COLO829 (cell line): ENCODE measurements at regions not wholly inside any gene's neighbourhood (a gene's known extent, or its start where the extent isn't known, plus 50 kb on each side); places are given as distances from the start of the nearest gene placed in this dataset.
A peak's percentile ranks its signal among the peaks of the same experiment; 100 is the strongest.

Experiments used
- DNase-seq: peaks from one replicate; pipeline ENCODE4 v3.0.0; 2012; ENCODE audit warnings: low spot score

DNA sequence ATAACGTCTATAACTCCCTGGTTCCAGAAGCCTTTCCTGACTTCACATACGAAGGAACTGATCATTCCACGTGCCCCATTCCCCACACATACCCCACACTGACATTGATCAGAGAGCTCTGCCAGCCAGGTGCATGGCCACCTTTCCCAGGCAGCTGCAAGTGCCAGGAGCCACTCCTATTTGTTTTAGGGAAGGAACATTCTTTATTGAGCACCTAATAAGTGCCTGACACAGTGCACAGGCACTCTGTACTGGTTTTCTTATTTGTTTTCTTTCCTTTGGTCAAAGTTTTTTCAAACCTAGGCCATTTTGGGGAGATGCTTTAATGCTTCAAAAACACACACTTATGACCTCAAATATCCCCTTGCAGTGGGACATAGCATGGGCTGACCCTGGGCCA, 50.0 kb downstream of the PITPNM2 start:
- no peak for DNase-seq

DNA sequence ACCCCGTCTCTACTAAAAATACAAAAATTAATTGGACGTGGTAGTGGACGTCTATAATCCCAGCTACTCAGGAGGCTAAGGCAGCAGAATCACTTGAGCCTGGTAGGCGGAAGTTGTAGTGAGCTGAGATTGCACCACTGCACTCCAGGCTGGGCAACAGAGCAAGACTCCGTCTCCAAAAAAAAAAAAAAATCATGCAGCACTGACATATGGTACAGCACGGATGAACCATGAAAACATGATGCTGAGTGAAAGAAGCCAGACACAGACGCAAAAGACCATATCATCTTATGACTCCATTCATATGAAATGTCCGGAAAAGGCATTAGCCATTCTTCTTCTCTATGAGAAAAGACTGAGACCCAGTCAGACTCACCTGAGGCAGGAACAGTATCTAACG, 50.4 kb downstream of the PITPNM2 start:
- no peak for DNase-seq

DNA sequence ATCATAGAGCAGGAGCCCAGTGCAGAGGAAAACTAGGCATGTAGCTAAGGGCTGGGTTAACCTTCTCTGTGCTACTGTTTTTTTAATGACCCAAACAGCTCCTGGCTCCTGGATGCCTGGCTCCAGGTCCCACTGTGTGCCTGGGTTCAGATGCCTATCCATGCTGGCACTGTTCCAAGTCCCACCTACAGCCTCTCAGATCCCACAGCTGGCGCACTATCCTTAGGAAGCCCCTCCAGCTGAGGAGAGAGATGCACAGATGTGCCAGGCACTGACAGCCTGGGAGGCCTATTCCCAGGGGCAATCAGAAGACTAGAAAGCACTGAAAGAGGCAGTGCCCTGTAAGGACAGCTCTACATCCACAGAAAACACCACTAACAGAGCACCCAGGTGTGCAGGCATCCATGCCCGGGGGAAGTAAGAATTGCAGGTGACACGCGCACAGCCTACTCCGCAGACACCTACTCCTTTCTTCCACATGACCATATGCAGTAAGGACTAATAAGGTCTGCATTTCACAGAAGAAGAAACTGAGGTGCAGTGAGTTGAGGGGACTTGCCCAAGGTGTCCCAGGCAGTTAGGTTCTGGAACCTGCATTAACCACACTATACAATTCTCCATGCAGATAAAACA, 51.2 kb downstream of the PITPNM2 start:
- DNase-seq, result no peak

DNA sequence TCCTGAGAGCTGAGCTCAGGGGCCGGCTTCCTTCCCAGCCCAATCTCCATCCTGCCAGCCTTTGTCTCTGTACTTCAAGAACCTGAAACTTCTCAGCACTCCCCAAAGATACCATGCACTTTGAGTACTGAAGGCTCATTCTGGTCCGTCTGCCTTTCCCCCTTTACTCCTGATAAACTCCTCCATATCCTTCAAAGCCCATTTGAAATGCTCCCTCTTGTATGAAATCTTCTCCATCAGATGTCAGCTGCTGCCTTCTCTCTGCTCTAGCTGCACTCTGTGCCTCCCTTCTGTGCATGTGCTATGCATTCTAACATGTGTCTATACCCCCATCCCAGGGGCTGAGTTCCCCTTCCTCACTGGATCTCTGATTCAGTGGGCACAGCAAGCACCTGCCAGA, 52.1 kb downstream of the PITPNM2 start:
- no peak for DNase-seq

DNA sequence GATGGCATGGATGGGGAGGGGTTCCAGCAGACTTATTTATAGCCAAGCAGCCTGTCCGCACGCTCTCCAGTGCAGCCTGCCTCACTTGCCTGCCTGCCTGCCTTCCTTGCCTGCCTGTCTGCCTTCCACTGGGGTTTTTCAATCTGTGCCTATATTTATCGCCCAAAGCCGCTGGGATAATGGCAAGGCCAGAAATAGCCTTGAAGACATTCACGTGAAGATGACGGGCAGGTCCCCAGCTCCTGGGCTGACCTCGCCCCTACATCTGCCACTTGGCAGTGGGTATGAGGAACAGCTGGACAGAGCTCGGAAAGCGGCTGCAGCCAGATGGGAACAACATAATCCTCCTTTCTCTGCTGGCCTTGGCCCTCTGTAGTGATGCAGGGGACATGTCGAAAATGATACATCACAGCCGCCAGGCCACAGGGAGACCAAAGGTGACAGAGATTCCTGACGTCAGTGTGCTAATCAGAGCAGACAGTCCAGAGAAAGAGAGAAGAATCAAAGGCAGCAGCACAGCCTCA, 53.3 kb downstream of the PITPNM2 start:
- no peak for DNase-seq

DNA sequence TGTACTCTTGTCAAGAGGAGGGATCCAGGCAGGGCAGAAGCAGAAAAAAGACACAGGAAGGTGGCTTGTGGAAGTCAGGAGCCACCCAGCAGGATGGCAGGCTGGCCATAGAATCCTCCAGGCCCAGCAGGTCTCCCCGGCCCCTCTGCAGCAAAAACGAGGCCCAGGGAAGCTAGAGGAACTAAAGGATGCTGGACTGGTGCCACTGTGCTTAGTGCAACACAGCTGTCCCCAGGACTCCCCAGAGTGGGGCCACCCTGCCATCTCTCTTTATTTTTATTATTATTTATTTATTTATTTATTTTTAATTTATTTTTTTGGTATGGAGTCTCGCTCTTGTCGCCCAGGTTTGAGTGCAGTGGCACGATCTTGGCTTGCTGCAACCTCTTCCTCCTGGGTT, 54.1 kb downstream of the PITPNM2 start:
- no peak for DNase-seq

DNA sequence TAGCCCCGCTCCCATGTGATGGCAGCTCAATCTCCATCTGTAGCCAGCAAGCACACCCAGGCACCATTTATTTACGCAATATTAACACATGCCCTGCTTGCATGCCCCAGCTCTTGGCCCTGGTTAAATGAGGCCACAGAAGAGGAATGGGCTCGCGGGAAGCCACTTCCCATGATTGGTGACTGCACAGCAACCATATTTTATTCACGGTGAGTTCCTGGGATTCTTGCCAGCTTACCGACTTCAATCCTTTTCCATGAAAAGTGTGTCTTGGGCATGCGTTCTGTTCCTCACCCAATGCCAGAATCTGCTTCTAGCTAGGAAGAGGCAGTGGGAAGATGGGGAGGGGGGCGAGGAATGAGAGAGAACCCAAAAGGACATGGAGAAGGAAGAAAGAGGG, 54.7 kb downstream of the PITPNM2 start:
- no peak for DNase-seq

DNA sequence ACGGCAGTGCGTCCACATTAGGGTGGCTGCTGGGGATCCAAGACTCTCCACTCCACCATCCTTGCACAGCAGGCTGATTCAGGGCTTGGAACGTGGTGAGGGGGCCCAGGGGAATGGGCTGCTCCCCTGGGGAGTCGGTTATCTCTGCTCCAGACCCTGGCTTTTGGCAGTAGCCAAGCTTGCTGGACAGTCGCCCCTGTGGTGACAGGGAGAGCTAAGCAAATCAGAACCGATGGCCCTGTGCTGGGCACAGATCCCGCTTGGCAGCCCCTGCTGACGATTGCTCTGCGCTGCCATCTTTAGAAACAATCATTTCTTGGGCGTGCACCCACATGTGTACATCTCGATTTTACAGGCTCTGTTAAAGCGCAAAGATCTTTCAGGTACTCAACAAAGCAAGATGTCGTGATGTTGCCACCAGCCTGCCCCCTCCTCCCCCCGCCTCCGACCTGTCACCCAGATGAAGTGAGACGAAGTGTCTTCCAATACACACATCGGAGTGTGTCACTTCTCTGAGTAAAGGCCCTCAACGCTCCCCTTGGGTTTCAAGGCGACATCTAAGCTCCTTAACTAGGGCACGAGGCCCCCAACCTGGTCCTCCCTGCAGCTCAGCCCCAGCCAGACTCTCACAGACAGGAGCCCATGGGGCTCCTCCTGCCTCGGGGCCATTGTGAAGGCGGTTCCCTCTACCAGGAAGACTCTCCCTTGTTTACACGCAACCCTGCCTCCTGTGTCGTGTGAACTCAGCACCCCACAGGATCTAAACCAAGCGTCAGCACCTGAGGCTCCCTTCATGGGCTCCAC, 55.6 kb downstream of the PITPNM2 start:
- DNase-seq, result no peak

DNA sequence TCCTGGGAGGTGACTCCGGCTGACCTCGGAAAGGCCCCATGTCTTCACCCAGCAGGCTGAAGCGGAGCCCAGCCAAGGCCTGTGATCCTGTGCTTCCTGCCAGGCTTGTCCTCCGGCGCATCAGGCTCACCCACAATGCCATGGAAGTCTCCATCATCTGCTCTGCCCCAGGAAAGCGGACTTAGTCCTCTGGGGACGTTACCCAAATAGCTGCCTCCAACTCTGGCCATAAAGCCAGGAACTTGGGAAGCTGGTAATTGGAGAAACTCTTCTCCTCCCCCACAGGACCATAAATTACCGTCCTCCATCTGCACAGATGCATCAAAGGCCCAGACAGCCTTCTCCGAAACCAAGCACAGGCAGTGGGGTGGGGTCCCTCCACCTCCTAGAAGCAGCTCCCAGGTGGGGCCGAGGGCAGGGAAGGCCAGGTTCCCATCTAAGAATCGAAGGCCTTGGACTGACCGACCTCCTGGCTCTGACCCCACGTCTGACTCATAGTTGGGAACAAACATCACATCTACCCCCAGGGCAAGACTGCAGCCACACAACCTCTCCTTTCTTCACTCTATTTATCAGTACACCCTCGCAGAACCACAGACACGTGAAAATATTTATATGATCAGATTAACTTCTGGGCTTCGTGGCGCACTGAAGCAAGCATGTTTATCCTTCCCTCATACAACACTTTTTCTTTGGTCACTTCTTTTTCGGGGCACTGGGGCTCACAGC, 56.4 kb downstream of the PITPNM2 start:
- peak; percentile 97 for DNase-seq

DNA sequence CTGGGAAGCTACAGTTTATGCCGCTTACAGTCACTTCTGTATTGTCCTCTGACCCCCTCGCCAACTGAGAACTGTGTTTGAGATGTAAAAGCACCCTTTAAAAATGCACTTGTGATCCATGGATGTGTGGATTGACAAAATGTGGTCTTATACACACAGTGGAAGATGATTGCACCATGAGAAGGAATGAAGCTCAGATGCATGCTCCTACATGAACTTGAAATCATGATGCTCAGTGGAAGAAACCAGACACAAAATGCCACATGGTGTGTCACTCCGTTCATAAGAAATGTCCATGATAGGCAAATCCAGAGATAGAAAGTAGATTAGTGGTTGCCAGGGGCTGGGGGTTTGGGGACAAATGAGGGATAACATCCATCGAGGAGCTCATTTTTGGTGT, 58.0 kb downstream of the PITPNM2 start:
- no peak for DNase-seq

DNA sequence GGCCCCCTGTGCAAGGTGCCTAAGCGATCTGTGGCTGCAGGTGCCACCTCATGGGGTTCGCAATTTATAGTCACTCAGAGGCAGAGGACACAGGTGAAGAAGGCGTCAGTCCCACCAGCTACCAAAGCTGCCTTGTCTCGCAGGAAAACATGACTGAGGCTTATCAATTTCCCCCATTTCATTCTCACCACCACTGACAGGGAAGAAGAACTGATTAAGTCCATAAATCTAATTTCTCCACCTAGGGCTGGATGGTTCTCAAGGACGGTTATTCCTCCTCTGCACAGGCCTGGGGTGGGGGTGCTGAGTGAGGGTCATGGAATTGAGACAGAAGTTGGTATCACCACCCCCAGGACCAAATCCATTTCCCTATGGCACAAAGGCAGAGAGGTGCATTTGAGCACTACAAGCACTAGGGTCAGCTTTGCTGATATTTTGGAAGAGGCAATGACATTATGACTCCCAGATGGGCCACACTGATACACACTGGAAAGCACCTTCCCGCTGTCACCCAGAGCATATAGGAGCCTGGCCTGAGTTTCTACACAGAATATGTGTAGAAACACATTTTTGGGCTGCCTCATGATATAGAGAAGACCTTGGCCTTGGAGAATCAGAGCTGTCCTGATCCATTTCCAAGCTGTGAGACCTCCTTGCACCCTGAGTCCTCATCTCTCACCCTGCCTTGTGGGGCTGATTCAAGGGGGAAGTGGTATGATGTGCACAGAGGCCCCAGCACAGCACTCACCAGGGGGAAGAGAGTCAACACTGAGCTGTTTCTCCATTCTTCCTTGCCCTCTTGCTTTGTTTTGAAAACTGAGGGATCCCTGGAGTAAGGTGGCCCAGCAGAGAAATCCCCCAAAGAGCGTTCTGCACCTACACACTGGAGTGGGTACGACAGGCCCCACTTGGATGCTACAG, 59.4 kb downstream of the PITPNM2 start:
- no peak for DNase-seq

DNA sequence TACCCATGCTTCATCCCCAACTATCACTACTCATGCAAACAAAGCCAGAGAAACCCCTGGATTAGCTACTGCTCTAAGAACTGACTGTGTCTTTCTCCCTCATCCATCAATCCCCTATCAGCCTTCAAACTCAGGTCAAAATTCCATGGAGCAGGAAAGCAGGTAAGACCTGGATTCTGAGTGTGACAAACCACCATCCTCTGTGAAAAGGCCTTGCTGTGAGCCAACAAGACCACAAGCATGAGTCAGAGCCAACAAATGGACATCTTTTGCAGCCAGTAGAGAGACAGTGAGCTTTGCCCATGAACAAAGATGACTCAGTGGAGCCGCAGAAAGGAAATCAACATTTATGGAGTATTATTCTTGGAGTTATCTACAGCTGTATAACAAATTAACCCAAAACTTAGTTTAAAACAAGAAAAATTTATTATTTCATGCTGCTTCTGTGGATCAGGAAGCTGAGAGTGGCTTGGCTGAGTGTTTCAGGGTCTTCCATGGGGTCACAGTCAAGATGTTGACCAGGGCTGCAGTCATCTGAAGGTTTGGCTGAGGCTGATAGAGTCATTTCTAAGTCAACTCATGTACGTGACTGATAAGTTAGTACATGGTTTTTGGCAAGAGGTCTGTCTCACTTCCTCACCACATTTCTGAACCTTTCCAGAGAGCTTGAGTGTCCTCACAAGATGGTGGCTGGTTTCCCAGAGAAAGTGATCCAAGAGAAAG, 61.1 kb downstream of the PITPNM2 start:
- peak; percentile 78 for DNase-seq

DNA sequence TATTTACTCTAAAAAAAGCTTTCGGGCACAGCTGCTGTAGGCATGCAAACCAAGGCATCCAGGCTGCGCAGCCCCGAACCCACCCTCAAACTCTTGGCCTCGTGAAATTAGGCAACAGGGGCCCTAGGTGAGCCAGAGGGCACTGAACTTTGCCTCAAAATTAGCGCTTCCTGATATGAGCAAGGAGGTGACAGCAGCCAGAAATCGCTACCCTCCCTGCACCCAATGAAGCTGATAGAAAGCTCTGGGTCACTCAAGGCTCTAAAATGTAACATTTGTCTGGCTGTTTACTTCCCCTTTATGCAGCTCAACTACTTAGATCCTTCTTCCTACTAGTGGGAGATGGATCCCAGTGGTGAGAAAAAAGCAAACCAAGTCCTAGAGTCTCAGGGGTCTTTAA, 61.8 kb downstream of the PITPNM2 start:
- no peak for DNase-seq

DNA sequence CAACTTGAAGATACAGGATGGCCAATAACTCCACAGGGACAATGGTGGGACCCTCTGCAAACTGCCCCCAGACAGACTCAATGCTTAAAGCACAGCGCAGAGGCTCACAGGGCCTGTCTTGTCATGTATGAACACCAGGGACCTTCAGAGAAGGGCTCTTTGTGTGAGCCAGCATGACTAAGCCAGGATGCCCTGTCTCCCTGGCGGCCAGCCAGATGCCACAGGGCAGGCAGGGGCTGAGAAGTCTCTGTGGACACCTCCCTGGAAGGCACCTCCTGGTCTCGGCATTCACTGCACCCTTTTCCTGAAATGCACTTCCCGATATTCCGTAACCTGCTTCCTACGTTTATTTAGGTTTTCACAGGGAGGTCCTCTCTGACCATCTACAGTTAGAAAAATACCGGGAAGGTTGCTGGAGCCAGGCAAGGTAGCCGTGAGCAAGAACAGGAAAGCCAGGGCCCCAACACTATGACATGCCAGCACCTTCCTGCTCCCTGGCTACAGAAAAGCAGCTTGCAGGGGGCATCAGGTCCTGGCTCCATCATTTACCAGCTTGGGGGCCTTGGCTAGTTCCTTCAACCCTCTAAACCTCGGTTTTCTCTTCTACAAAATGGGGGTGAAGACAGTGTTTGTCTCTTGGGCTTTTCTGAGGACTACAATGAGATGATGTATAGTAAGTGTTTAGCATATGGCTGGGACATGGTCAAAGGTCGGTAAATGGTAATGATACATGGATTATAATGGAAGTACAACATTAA, 65.0 kb downstream of the PITPNM2 start:
- DNase-seq, result peak; percentile 95

DNA sequence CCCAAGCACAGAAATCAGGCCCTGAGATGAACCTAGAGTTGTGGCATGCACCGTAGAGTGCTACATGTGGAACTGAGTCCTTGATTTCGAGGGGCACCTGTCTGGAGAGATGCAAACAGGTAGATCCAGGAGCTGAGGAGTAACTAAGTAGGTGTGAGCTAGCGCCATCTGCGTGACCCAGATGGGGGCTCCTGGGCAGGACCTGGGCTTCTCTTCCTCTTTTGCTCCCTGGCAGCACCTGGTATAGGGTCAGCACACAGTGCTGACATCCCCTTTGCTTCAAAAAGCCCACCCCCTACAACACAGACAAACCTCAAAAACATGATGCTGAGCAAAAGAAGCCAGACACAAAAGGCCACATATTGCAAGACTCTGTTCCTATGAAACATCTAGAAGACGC, 65.8 kb downstream of the PITPNM2 start:
- no peak for DNase-seq

DNA sequence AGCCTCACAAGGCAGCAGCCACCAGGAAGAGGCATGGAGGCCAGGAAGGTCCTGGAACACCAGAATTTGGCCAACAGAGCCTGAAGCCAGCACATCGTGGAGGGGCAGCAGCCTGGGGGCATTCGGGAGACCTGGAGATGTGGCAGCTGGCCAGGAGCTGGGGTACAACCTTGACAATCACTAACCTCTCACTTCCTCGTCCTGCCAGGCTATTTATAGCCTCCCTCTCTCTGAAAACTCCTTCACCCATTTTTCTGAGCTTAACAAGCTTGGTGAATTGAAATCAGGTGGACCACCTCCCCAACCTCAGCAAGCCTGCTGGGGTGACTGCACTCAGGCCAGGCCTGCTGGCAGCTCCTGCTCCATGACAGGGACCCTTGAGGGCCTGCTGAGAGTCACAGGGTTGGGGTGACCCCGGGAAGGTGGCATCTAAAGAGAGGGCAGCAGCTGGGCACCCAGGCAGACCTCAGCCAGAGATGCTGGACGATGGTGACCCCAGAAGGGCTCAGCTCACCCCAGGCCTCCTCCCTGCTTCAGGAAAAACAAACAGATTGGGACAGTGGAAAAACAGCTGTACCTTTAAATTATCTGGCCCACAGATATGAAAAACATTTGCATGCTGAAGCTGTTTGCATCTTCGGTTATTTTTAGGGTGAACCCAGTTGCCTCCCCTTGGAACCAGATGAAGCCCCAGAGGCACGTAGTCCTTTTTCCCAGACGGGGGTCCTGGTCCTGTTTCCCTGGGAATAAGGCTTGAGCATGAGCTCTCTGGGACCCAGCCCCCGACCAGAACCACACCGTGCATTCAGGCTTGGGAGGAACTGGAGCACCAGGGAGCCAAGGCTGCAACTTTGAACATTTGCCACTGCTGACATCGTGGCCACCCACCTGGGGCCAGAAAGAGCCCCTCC, 67.0 kb downstream of the PITPNM2 start:
- DNase-seq, result no peak

DNA sequence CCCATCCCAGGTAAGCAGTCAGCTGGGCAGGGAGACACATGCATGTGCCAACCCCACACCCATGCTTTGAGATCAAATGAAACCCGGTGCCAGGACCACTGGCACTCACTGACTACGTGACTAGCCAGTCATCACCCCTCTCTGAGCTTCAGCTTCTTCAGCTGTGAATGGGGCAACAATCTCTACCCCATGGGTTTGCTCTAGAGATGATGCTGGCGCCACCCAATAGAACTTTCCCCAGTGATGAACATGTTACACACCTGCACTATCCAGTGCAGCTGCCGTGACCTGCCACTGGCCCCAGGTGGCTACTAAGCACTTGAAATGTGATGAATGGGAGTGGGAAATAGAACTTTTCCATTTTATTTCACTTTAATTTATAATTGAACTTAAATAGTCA, 70.3 kb downstream of the PITPNM2 start:
- no peak for DNase-seq

DNA sequence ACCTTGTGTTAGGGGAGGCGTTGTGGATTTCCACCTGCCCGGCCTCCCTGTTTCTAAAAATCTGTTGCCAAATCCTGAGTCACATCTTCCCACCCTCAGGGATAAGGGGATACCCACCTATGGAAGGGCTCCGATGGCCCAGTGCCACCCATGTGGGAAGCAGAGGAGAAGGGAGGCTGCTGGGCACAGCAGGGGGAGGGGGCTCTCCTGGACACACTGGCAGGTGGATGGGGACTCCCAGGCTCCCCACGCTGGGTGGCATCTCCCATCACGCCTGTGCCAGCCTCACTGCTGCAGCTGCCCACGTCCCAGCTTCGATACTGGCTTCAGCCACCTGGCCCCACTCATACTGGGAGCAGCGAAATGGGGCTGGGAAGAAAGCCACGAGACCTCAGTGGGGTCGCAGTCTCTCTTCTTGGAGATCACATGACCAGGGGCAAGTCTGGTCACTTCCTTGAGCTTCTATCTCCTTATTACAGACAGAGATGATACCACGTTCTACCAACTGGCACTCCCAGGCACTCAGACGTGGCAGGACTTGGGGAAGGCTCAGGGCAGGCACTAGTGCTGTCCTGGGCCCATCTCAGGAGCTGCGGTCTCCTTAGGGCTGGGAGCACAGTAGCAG, 72.2 kb downstream of the PITPNM2 start:
- no peak for DNase-seq

DNA sequence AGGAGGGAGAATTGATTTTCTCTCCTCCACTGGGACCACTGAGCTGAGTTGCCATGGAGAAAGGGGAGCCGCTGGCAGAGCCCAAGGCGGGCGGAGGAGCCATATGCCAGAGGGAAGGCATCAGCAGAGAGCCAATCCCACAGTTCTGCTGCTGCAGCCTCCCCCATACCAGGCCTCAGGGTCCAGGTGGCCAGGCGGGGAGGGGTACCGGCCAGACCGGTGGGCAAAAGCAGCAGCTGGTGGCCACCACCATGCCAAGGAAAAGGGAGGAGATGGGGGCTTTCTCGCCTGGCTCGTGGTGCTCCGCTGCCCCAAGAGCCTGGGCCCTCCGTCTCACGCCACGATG, 72.8 kb downstream of the PITPNM2 start:
- DNase-seq, result no peak
